ENCODE measurements at regions not wholly inside any gene's neighbourhood (a gene's known extent, or its start where the extent isn't known, plus 50 kb on each side); places are given as distances from the start of the nearest gene placed in this dataset.

GRCh38 chr5:176732306-176732705 is 78.1 kb upstream of the UNC5A start:
- Histone ChIP-seq H3K27me3 (no peaks in the 10 kb centered on the region), H3K27ac (no peak overlapping the region), H3K36me3 (no peaks in the 10 kb centered on the region), H3K4me1 (no peaks in the 10 kb centered on the region), H3K4me3 (no peak overlapping the region), H3K9me3 (no peaks in the 10 kb centered on the region)
- 79% methylated on average over 2 of the region's 13 CpGs for WGBS (ENCODE audit: insufficient coverage, low coverage, low lambda C conversion rate, missing lambda C conversion rate)
- intact Hi-C loops (cut with DNase I) = no loop called here
- TF ChIP-seq, protein P1, sequence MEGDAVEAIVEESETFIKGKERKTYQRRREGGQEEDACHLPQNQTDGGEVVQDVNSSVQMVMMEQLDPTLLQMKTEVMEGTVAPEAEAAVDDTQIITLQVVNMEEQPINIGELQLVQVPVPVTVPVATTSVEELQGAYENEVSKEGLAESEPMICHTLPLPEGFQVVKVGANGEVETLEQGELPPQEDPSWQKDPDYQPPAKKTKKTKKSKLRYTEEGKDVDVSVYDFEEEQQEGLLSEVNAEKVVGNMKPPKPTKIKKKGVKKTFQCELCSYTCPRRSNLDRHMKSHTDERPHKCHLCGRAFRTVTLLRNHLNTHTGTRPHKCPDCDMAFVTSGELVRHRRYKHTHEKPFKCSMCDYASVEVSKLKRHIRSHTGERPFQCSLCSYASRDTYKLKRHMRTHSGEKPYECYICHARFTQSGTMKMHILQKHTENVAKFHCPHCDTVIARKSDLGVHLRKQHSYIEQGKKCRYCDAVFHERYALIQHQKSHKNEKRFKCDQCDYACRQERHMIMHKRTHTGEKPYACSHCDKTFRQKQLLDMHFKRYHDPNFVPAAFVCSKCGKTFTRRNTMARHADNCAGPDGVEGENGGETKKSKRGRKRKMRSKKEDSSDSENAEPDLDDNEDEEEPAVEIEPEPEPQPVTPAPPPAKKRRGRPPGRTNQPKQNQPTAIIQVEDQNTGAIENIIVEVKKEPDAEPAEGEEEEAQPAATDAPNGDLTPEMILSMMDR (IDR thresholded peaks at IDR 0.05) = no peak
- no peak for TF ChIP-seq POLR2A (IDR thresholded peaks at IDR 0.05)
- DNase-seq (peak in 2 of 3 donors; percentile 0 to 22), ATAC-seq (no peak)

GRCh38 chr5:176732736-176733405 is 77.5 kb upstream of the UNC5A start:
- TF ChIP-seq POLR2A (IDR thresholded peaks at IDR 0.05) = no peak
- TF ChIP-seq, protein P1 (IDR thresholded peaks at IDR 0.05) = no peak
- DNase-seq (peak in 2 of 3 donors; percentile 13 to 43), ATAC-seq (peak in 1 of 4 donors; percentile 4)

DNA sequence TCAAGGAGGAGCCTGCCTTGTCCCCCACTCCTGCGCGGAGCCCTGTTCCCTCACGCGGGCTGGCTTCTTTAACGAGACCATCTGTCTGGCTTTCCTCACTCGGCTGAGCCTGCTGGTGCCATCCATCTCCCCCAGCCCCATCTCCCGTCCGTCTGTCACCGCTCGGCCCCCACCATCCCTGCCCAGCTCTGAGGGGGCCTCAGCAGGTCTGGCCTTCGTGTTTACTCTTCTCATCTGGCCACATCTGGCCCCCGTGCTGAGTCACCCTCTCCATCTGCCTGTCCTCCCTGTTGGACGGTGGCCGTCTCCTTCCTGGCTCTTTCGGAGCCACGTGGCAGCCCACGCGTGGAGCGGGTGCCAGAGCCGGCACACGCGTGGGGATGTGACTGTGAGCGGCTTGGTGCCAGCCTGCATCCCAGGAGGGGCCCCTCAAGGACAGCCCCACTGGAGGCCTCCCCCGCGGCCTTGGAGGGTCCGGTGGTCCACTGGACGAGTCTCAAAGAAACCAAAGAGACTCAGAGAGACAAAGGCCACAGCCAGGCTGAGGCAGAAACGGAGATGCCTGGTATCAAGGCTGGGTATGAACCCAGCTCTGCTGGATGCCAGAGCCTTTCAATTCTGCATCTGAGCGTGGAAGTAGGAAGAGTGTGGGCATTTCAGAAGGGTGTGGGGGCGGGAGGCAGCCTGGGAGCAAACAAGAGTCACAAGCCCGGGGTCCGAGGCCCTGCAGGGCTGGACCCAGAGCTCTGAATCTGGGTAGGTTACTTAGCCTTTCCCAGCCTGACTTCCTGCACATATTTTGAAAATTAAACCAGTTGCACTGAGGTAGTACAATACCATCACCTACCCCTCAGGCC is 76.7 kb upstream of the UNC5A start:
- 53% methylated on average over 16 of the region's 32 CpGs for WGBS (ENCODE audit: insufficient coverage, low coverage, low lambda C conversion rate, missing lambda C conversion rate)
- TF ChIP-seq, protein P1 (IDR thresholded peaks at IDR 0.05) = no peak
- no peak for TF ChIP-seq POLR2A (IDR thresholded peaks at IDR 0.05)
- Histone ChIP-seq H3K4me3 (no peak overlapping the region), H3K9me3 (no peaks in the 10 kb centered on the region), H3K36me3 (no peaks in the 10 kb centered on the region), H3K4me1 (no peaks in the 10 kb centered on the region), H3K27ac (no peak overlapping the region), H3K27me3 (no peaks in the 10 kb centered on the region)
- DNase-seq (peak in 2 of 3 donors; percentile 36 to 42), ATAC-seq (no peak)
- intact Hi-C loops (cut with DNase I) = no loop called here

More at GRCh38 chr5:176732736-176733405, 77.5 kb upstream of the UNC5A start:
- WGBS (ENCODE audit: insufficient coverage, low coverage, low lambda C conversion rate, missing lambda C conversion rate) = 64% methylated on average over 10 of the region's 21 CpGs
- Histone ChIP-seq H3K9me3 (no peaks in the 10 kb centered on the region), H3K4me1 (no peaks in the 10 kb centered on the region), H3K27ac (no peak overlapping the region), H3K27me3 (no peaks in the 10 kb centered on the region), H3K36me3 (no peaks in the 10 kb centered on the region), H3K4me3 (no peak overlapping the region)
- intact Hi-C loops (cut with DNase I) = no loop called here

GRCh38 chr5:176734756-176735342 is 75.5 kb upstream of the UNC5A start:
- Histone ChIP-seq H3K27ac (no peak overlapping the region), H3K27me3 (no peaks in the 10 kb centered on the region)
- WGBS (ENCODE audit: insufficient coverage, low coverage, low lambda C conversion rate, missing lambda C conversion rate) = 74% methylated on average over 11 of the region's 12 CpGs

More at GRCh38 chr5:176734756-176735342, 75.5 kb upstream of the UNC5A start:
- H3K9me3 ChIP-seq = no peaks in the 10 kb centered on the region
- no peak for TF ChIP-seq POLR2A (IDR thresholded peaks at IDR 0.05)
- TF ChIP-seq, protein P1 (IDR thresholded peaks at IDR 0.05) = no peak
- H3K4me1 ChIP-seq = no peaks in the 10 kb centered on the region
- ATAC-seq (no peak), DNase-seq (peak in 1 of 3 donors; percentile 34)
- no peak overlapping the region for H3K4me3 ChIP-seq
- intact Hi-C loops (cut with DNase I) = no loop called here
- H3K36me3 ChIP-seq = no peaks in the 10 kb centered on the region

Data from right lobe of liver (tissue), 6 donors.